ENCODE measurements at regions not wholly inside any gene's neighbourhood (a gene's known extent, or its start where the extent isn't known, plus 50 kb on each side); places are given as distances from the start of the nearest gene placed in this dataset.

DNA sequence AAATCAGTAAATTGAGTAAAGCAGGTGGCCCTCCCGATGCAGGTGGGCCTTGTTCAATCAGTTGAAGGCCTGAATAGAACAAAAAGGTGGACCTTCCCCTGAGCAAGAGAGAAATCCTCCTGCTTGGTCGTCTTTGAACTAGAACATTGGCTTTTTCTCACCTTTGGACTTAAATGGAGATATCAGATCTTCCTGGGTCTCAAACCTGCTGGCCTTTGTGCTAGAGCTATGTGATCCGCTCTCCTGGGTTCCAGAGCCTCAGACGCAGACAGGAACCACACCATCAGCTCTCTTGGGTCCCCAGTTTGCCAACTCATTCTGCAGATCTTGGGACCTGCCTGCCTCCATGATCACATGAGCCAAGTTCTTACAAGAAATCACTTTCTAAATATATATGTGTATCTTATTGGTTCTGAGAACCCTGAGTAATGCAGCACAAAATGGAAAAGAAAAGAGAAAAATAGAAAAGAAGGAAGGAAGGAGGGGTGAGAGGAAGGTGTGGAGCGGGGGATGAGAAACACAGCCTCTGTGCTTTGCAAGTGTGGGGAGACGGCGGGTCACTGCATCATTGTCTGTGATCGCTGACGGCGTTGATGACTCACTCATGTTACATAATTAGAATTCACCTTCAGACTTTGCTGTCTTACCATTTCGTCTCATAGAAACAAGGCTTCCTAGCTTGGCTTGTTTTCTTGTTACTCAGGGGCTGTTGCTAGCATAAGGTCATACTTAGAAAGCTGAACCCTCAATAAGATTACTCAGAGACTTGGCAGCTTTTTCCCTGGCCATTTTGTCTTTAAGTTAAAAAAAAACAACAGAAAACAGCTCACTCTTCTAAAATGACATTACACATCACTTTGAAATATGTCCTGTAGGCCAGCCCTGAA lies 85.7 kb upstream of the NEDD9 start (continued):
- TF ChIP-seq, protein P1, sequence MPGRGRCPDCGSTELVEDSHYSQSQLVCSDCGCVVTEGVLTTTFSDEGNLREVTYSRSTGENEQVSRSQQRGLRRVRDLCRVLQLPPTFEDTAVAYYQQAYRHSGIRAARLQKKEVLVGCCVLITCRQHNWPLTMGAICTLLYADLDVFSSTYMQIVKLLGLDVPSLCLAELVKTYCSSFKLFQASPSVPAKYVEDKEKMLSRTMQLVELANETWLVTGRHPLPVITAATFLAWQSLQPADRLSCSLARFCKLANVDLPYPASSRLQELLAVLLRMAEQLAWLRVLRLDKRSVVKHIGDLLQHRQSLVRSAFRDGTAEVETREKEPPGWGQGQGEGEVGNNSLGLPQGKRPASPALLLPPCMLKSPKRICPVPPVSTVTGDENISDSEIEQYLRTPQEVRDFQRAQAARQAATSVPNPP (CRISPR knock-in tag; IDR thresholded peaks at IDR 0.05) = no peak
- TF ChIP-seq ONECUT2 (CRISPR knock-in tag; IDR thresholded peaks at IDR 0.05) (no peak), KLF13 (CRISPR knock-in tag; IDR thresholded peaks at IDR 0.05) (no peak), GATAD2A (CRISPR knock-in tag; IDR thresholded peaks at IDR 0.05) (peak; percentile 94), PAX8 (CRISPR knock-in tag; IDR thresholded peaks at IDR 0.05; ENCODE audit: borderline replicate concordance) (no peak), ZFP36 (IDR thresholded peaks at IDR 0.05; ENCODE audit: borderline replicate concordance, low read depth, low read length, partially characterized antibody) (no peak), ZNF224 (CRISPR knock-in tag; IDR thresholded peaks at IDR 0.05) (no peak), SMAD9 (CRISPR knock-in tag; IDR thresholded peaks at IDR 0.05) (no peak), ARNT (IDR thresholded peaks at IDR 0.05) (no peak), ZC3H13 (CRISPR knock-in tag; IDR thresholded peaks at IDR 0.05) (no peak), NAIF1 (CRISPR knock-in tag; IDR thresholded peaks at IDR 0.05; ENCODE audit: borderline replicate concordance) (no peak), ZNF251 (CRISPR knock-in tag; IDR thresholded peaks at IDR 0.05) (no peak), THAP11 (CRISPR knock-in tag; IDR thresholded peaks at IDR 0.05) (peak; percentile 62), SAP130 (CRISPR knock-in tag; IDR thresholded peaks at IDR 0.05; ENCODE audit: low read depth) (peak; percentile 60), ARNT2 (CRISPR knock-in tag; IDR thresholded peaks at IDR 0.05; ENCODE audit: low read depth) (no peak), ZNF563 (CRISPR knock-in tag; IDR thresholded peaks at IDR 0.05) (no peak), SMAD1 (CRISPR knock-in tag; IDR thresholded peaks at IDR 0.05; ENCODE audit: borderline replicate concordance, low read depth) (no peak), SNRNP70 (IDR thresholded peaks at IDR 0.05; ENCODE audit: low read depth, low read length) (no peak), XBP1 (CRISPR knock-in tag; IDR thresholded peaks at IDR 0.05) (no peak), MYC (CRISPR knock-in tag; IDR thresholded peaks at IDR 0.05; ENCODE audit: borderline replicate concordance) (no peak), ZFP90 (CRISPR knock-in tag; IDR thresholded peaks at IDR 0.05; ENCODE audit: borderline replicate concordance) (0 out of 2 replicates have a peak, but pooled peaks have one; percentile 12), ZNF792 (CRISPR knock-in tag; IDR thresholded peaks at IDR 0.05) (peak; percentile 91)
- TF ChIP-seq, protein P2, sequence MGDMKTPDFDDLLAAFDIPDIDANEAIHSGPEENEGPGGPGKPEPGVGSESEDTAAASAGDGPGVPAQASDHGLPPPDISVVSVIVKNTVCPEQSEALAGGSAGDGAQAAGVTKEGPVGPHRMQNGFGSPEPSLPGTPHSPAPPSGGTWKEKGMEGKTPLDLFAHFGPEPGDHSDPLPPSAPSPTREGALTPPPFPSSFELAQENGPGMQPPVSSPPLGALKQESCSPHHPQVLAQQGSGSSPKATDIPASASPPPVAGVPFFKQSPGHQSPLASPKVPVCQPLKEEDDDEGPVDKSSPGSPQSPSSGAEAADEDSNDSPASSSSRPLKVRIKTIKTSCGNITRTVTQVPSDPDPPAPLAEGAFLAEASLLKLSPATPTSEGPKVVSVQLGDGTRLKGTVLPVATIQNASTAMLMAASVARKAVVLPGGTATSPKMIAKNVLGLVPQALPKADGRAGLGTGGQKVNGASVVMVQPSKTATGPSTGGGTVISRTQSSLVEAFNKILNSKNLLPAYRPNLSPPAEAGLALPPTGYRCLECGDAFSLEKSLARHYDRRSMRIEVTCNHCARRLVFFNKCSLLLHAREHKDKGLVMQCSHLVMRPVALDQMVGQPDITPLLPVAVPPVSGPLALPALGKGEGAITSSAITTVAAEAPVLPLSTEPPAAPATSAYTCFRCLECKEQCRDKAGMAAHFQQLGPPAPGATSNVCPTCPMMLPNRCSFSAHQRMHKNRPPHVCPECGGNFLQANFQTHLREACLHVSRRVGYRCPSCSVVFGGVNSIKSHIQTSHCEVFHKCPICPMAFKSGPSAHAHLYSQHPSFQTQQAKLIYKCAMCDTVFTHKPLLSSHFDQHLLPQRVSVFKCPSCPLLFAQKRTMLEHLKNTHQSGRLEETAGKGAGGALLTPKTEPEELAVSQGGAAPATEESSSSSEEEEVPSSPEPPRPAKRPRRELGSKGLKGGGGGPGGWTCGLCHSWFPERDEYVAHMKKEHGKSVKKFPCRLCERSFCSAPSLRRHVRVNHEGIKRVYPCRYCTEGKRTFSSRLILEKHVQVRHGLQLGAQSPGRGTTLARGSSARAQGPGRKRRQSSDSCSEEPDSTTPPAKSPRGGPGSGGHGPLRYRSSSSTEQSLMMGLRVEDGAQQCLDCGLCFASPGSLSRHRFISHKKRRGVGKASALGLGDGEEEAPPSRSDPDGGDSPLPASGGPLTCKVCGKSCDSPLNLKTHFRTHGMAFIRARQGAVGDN (CRISPR knock-in tag; IDR thresholded peaks at IDR 0.05) = peak; percentile 21; the same call in 1 of the 2 replicates
- TF ChIP-seq, protein P3, sequence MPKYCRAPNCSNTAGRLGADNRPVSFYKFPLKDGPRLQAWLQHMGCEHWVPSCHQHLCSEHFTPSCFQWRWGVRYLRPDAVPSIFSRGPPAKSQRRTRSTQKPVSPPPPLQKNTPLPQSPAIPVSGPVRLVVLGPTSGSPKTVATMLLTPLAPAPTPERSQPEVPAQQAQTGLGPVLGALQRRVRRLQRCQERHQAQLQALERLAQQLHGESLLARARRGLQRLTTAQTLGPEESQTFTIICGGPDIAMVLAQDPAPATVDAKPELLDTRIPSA (CRISPR knock-in tag; IDR thresholded peaks at IDR 0.05; ENCODE audit: borderline replicate concordance) = no peak
- TF ChIP-seq, protein P4, sequence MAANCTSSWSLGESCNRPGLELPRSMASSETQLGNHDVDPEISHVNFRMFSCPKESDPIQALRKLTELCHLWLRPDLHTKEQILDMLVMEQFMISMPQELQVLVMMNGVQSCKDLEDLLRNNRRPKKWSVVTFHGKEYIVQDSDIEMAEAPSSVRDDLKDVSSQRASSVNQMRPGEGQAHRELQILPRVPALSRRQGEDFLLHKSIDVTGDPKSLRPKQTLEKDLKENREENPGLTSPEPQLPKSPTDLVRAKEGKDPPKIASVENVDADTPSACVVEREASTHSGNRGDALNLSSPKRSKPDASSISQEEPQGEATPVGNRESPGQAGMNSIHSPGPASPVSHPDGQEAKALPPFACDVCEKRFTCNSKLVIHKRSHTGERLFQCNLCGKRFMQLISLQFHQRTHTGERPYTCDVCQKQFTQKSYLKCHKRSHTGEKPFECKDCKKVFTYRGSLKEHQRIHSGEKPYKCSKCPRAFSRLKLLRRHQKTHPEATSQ (CRISPR knock-in tag; IDR thresholded peaks at IDR 0.05; ENCODE audit: borderline replicate concordance) = no peak

Data from HepG2 (cell line).